Testis (tissue), 2 donors: ENCODE measurements at regions not wholly inside any gene's neighbourhood (a gene's known extent, or its start where the extent isn't known, plus 50 kb on each side); places are given as distances from the start of the nearest gene placed in this dataset.

Experiments
- CTCF ChIP-seq, 3 experiments: fragments of 450-650 bp in 2 of 3; fragments of 200-600 bp in 1 of 3; sonication (generic) in 1 of 3; IDR thresholded peaks; one replicate each; pipeline ENCODE4 v1.5.1; 2016 to 2019; ENCODE audit warnings: antibody characterized with exemption in 3 of 3, mild to moderate bottlenecking in 2 of 3, moderate library complexity in 1 of 3
- POLR2A ChIP-seq: fragments of 450-650 bp; IDR thresholded peaks from one replicate; pipeline ENCODE4 v1.6.1; 2017; ENCODE audit warnings: antibody characterized with exemption, mild to moderate bottlenecking, moderate library complexity

GRCh38 chr22:49206281-49206680 is 621.4 kb downstream of the BRD1 start:
- TF ChIP-seq CTCF (IDR thresholded peaks at IDR 0.05) = no peak
- no peak for TF ChIP-seq POLR2A
